COLO829 (cell line): ENCODE measurements at regions not wholly inside any gene's neighbourhood (a gene's known extent, or its start where the extent isn't known, plus 50 kb on each side); places are given as distances from the start of the nearest gene placed in this dataset.
"Not testable (repeated sequence)": the region's sequence is repeated elsewhere in the genome, so short reads cannot be mapped to it uniquely, and the experiment has no call there.

Experiments used
- DNase-seq: peaks from one replicate; pipeline ENCODE4 v3.0.0; 2012; ENCODE audit warnings: low spot score

DNA sequence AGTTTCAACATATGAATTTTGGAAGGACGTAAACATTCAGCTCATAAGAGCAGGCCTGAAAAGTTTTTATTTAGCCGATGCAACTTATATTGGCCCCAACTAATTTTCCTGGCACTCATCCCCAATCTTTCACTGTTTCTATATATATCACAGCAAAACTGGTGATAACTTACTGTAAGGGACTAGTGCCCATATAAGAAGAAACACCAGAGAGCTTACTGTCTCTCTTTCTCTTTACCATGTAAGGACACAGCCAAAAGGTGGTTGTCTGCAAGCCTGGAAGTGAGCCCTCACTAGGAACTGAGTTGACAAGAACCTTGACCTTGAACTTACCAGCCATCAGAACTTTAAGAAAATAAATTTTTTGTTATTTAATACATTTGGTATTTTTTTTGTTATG is 807.4 kb upstream of the CITED2 start:
- DNase-seq = no peak

DNA sequence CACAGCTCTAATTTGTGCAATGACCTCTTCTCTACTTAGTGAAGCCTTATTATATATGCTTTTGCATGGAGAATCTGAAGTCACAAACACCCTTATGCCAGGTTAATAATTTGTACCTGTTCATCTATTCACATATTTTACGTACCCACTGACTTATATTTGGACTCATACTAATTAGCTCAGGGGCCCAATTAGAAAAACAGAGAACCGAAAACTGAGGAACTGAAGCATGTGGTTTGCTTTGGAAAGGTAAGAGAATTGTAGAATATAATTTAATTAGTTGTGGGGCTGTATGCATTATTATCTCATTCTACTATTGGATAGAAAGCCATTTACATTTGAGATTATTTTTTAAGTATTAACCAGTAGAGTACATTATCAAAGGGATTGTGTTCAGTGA is 805.9 kb upstream of the CITED2 start:
- no peak for DNase-seq

DNA sequence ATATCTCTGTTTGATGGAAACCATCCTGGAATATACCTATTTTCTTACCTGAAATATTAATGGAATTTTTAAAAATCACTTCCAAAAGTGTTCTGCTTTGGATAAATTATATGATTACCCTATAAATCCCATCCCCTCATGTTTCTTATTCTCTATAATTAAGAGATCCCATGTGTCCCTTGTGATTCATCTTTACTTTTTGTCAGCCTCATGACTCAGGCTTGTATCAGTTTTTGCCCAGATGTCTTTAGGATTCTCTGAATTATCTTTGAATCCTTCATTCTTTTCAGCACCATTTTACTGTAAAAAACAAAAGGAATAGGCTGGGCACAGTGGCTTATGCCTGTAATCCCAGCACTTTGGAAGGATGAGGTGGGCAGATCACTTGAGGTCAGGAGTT is 804.5 kb upstream of the CITED2 start:
- DNase-seq = no peak

DNA sequence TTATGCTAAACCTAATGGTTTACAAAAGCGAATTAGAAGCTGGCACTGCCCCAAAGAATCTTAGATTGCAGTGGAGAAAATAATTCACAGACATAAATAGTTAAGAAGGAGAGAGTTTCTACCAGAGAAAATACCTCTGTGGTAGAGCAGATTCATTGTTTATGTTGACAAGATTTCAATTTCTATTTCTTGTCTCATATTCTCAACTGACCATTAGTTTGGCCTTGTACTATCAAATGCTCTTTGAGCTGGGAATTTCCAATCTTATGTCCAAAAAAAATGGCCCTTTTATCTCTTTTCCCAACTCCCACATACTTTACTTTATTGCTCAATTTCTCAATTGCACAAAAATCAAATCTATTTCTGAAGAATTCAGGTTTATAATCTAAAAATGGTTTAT is 804.1 kb upstream of the CITED2 start:
- DNase-seq = no peak

DNA sequence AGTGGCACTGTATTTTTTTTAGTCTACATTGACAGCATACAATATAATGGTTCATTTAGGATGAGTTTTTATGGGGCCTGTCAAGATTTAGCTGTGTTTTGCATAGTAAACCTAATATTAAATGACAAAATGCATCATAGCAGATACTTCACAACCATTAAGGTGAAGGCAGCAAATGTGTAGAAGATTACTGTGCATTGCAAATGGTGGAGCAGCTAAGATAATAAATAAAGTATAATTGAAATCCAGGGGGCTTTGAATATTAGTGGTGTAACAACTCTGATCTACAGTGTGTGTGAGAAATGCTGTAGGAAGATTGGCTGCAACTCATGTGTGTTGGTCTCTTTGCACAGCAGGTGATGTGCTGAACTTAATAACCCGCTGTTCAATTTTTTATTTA is 801.9 kb upstream of the CITED2 start:
- no peak for DNase-seq

DNA sequence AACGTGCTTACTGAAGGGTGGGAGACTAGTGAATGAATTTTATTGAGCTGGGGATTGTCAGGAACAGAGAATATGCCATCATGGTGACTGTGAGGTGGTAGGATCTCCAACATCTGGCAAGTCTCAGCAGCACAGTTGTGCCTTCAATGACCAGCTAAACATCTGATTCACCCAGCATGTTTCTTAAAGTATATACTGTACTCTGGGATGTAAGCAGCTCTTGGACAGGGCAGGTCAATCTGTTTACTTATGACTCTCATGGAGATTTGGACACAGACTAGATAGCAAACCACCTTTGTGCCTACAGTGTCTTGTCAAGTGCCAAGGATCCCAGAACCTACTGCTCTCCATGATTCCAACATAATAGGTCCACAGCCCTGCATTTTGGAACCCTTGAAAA is 801.0 kb upstream of the CITED2 start:
- no peak for DNase-seq

DNA sequence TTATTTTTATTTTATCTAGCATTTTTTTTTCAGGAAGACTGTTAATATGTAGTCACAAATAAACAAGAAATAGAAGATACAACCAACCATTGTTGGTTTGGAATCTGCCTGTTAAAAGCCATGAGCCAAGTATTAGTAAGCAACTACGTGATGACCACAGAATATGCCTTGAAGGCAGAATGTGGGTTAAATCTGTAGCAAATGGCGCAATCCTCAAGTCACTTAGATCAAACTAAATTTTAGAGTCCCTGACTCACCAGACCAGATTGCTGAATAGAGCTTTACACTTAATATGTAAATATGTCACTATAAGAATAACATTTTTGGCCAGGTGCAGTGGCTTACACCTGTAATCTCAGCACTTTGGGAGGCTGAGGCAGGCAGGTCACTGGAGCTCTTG is 800.1 kb upstream of the CITED2 start:
- peak; percentile 94 for DNase-seq

DNA sequence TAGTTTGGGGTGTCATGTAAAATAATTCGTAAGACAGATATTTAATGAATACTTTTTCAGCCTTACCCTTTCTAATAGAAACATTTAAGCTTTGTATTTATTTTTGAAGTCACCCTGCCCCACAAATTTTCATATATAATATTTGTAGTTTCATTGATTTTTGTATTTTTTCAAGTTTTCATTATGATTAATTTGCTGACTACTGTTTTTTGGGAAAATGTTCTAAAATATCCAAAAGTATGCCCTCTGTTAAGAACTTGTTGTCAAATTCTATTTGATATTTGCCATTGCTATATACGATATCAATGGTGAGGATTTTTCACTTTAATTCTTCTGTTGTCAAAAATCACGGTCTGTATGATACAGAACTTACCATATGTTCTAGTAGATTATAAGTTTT is 793.9 kb upstream of the CITED2 start:
- DNase-seq = no peak

DNA sequence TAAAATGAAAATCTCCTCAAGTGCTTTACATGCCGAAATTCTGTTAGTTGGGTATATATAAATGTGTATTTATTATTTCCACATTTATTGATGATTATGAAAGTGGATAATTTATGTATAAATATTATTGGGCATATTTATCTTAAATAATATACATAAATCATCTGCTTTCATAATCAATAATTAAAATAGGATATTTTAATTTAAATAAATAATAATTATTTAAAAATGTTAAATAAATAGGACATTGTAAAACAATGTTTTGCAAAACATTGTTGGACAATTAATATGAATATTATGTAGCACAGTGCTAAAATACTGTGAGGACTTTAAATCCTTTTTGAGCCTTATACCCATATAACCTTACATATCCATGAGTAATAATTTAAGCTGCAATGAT is 786.5 kb upstream of the CITED2 start:
- no peak for DNase-seq

DNA sequence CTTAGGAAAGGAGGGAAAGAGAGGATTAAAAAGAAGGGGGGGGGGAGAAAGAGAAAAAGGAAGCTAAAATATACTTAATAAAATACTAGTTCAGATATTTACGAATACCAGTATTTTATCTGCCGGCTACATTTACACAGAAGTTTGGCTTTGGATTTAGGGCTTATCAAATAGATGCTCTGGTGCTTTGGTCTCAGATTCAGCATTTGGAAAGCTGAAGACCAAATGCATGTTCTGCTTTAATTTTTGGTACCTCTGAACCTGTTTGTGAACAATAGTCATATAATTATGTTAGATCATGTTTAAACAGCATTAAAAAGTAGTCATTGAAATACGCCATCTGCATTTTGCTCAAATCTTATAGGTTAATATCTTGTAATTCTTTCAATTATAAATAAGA is 786.0 kb upstream of the CITED2 start:
- DNase-seq = no peak

DNA sequence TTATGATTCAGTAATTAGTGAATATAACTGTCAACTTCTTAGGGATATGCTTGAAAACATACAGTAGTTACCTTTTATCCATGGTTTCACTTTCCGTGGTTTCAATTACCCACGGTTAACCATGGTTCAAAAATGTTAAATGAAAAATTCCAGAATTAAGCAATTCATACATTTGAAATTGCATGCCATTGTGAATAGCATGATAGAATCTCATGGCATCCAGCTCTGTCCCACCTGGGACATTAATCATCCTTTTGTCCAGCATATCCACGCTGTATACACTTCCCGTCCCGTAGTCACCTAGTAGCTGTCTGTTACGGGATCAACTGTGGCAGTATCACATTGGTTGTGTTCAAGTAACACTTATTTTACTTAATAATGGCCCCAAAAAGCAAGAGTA is 781.7 kb upstream of the CITED2 start:
- no peak for DNase-seq

DNA sequence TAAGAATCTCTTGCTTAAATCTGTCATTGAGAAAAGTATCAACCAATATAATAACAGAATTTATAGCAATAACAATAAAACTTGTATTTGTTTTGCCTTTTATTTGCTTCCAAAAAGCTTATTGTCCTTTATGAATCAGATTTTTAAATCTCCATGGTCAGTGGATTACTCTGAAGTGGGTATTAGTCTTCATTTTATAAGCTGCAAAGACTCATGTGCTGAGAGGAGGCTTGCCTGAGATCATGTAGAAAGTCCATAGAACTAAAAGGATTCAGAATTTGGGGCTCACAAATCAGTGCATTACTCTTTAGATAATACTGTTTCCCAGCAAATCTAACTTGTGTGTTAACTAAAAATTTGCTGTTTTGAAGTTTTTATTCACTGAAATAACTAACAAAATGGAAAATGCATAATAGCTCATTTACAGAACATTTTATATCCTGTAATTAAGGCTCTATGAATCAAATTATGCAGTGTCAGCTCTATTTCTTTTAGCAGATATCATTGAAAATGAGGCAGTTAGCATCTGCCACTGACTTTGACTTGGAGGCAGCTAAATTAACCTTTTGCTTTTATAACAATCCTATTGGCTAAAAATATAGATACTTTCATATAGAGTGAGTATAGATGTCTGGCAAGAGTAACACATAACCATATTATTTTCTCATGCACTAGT is 781.1 kb upstream of the CITED2 start:
- no peak for DNase-seq

DNA sequence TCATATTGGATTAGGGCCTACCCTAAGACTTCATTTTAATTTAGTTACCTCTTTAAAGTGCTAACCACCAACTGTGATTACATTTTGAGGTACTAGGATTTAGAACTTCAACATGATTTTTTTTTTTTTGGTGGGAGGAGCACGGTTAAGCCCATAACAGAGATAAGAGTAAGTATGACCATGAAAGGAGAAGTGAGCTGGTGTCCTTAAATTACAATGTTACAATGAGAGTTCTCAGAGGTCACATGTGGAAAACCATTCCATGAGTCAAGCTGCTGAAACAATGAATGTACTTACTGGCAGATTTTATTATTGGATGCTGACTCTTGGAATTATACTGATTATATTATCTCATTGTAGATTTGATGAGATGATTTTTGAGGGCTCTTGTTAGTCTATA is 779.3 kb upstream of the CITED2 start:
- peak; percentile 72 for DNase-seq

DNA sequence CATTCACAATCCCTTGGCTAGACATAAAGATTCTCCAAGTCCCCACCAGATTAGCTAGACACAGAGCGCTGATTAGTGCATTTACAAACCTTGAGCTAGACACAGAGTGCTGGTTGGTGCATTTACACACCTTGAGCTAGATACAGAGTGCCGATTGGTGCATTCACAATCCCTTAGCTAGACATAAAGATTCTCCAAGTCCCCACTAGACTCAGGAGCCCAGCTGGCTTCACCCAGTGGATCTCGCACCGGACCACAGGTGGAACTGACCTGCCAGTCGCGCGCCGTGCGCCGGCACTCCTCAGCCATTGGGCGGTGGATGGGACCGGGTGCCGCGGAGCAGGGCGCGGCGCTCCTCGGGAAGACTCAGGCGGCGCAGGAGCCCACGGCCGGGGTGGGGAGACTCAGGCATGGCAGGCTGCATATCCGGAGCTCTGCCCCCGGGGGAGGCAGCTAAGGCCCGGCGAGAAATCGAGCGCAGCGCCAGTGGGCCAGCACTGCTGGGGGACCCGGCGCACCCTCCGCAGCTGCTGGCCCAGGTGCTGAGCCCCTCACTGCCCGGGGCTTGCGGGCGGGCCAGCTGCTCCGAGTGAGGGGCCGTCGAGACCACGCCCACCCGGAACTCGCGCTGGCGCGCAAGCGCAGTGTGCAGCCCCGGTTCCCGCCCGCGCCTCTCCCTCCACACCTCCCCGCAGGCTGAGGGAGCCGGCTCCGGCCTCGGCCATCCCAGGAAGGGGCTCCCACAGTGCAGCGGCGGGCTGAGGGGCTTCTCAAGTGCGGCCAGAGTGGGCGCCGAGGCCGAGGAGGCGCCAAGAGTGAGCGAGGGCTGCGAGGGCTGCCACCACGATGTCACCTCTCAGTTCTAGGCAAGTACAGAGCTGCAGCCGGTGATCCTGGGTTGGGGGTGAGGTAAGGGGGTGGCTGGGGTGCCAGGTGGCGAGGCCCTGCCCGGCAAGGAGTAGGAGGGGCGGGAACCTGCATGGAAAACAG is 773.7 kb upstream of the CITED2 start:
- not testable (repeated sequence) for DNase-seq

DNA sequence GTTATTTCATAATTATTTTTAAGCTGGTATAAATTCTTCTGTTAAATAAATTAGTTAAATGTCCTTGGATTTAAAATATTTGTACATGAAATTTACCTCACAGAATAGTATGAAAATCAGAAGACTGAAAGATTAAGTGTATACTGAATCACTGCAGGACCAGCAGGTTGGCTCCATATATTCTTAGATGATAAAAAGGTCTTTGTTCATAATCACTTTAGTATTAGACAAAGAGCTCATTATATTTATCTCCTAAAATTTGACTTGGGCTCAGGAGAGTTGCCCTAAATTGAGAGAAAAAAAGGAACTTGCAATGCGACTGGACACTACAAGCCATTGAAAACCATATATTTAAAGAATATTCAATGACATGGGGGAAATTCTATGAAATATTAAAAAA is 766.4 kb upstream of the CITED2 start:
- peak; percentile 68 for DNase-seq

DNA sequence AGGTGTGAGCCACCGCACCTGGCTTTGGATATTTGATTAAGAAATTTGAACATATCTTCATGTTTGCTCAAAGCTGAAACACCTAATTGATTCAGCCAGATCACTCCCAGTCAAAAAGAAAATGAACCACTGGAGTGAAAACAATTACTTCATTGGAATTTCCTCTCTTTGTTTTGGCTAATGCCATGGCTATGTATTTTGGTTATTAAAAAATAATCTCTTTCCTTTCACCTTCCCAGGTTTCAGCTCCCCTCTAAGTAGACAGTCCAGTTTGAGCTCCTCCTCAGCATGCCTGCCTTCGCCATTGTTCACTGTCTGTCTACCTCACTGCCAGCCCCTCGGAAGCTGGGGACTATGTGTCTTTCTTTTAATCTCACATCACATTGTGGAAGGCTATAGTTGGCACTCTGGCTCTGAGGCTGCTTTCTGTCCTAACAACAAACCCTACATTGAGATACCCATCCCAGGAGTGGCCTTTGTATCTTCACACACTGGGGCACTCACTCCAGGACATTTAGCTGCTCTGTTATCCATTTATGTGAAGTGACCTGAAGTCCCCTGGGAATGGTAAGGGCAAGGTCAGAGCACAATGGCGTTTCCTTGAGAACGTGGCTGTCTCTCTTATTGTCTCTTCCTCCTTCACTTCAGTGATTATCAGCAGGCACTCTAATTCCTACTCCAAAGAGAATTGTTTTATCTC is 764.0 kb upstream of the CITED2 start:
- DNase-seq = no peak

DNA sequence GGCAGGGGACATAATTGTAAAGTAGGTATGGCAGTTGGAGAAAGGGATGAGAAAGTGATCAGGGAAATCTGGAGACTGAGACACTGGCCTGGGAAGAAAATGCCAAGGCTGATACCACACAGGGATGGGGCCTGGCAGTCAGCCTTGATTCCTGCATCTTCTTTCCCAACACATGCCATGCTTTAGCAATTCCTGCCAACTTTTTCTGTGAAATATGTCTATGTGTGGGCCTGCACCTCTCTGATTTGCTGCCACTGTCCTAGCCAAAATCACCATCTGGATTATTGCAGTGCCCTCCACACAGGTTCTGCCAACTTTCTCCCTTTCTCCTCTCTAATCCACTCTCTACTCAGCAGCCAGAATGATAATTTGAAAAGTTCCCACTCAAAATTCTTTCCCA is 759.8 kb upstream of the CITED2 start:
- no peak for DNase-seq

DNA sequence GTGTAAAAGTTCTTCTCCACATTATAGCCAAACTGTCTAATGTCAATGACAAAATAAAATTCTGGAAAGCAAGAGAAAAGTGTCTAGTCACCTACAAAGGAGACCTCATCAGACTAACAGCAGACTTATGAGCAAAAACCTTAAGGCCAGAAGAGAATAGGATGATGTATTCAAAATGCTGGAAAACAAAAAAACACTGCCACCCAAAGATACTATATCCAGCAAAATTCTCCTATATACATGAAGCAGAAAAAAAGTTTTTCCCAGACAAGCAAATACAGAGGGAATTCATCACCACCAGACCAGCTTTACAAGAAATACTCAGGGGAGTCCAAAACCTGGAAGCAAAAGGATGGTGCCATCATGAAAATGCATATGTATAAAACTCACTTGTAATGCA is 755.6 kb upstream of the CITED2 start:
- no peak for DNase-seq

DNA sequence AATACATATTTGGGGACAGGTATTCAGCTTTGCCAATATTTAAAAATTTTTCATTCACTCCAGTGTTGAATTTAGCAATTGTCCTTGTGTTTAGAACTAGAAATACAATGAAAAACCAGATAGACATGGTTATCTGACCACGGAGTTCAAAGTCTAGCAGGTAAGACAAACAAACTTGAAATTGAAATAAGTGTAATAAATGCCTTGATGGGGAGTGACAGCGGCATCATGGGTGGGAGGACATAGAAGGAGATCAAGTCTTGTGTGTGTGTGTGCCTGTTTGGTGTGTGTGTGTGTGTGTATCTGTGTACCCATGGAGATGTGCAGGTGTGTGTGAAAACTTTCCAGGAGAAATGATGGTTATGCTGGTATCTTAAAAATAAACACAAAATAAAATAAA is 750.0 kb upstream of the CITED2 start:
- DNase-seq = no peak

DNA sequence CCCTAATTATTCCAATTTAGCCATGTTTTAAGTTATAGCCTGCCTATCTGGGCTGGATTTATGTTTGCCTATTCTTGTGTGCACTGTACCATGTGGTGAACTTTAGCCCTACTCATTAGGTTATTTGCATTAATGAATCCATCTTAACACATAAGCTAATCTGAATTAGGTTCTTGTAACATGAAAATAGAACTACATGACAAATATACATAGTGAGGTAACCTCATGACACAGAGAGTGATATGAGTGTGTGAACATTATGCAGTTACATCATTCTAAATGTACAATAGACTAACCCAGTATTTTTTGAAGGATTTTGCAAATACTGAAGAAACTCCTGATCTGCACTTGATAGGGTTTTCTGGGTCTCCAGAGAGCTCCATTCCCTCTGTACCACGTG is 733.7 kb upstream of the CITED2 start:
- DNase-seq = no peak

DNA sequence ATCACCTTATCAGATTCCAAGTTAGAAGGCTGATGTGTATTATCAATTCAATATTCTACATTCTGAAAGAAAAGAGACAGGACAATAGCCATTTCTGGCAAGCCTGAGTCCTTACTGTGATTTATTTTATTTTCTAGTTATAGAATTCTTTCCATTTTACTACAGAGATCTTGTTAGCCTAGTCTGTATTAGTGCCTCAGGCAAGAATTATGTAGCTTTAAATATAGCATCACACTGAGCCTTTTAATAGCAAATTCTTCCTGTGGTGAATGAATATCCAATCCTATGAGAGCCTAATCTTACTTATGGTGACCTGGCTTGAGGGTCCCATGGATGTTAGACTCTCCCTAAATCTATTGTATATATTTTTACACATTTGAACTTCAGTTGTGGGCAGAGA is 732.8 kb upstream of the CITED2 start:
- DNase-seq = no peak

DNA sequence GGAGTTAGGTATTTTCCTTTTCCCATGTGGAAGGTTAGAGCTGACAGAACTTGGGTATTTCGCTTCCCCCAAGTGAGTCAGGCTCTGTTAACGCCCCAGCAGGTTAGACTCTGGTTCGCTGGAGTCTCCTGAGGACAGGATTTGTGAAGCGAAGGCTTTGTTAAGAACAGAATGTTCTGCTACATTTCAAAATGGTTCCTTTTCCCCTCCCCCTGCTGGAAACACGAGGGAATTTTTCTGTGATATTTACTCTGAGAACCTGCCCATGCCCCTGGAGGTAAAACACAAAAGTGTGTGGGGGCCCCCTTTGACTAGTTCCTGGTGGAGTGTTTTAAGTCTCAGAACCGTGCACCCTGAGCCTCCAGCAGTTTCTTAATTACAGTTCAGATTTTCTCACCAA is 731.4 kb upstream of the CITED2 start:
- DNase-seq = no peak

DNA sequence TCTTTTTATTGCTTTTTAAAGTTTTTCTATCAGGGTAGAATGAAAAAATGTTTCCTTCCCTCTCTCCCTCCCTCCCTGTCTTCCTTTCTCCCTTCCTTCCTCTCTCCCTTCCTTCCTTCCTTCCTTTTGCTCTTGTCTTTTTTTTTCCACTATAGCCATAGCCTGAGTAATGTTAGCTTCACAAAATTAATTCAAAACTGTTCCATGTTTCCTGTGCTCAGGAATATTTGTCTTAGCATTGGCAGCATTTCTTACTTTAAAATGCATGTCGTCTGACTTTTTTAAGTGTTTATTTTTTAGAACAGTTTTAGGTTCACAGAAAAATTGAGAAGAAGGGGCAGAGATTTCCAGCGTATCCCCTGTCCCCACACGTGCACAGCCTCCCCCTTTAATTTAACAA is 730.8 kb upstream of the CITED2 start:
- no peak for DNase-seq
